ENCODE measurements at regions not wholly inside any gene's neighbourhood (a gene's known extent, or its start where the extent isn't known, plus 50 kb on each side); places are given as distances from the start of the nearest gene placed in this dataset.

GRCh38 chr2:122754561-122754960, 999.1 kb downstream of the TSN start:
- H3K9me3 ChIP-seq (ENCODE audit: insufficient read depth in 2 of 2, low read depth in 1 of 2, low read length in 1 of 2), result no peaks in the 10 kb centered on the region
- H2BK120ac ChIP-seq (replicated peaks; ENCODE audit: low read depth, low read length), result no peak overlapping the region
- 82 to 100% methylated on average over 1 to 2 of the region's 2 CpGs for WGBS, 2 experiments (ENCODE audit: extremely low coverage in 1 of 2, insufficient coverage in 1 of 2, insufficient read length in 1 of 2, insufficient replicate concordance in 2 of 2, low coverage in 1 of 2, low lambda C conversion rate in 2 of 2, missing lambda C conversion rate in 1 of 2)
- FAIRE-seq, result no peak
- H3K4me1 ChIP-seq (replicated peaks in 1 of 4; ENCODE audit: control insufficient read depth in 3 of 4, insufficient read depth in 4 of 4, low read length in 3 of 4), result 0 out of 7 replicates have a peak, but pooled peaks cover 0 to 3% (median 0%) of the 10 kb centered on the region in 4 experiments
- no peak overlapping the region for H3K18ac ChIP-seq (ENCODE audit: extremely low read depth, low read length)
- H2BK20ac ChIP-seq (ENCODE audit: low read length), result no peak overlapping the region
- no peak overlapping the region for H3K9ac ChIP-seq (replicated peaks in 1 of 4; ENCODE audit: extremely low read depth in 1 of 4, low read depth in 3 of 4, low read length in 3 of 4)
- CTCF ChIA-PET (ENCODE audit: partially characterized antibody), result no interaction called here
- H4K8ac ChIP-seq (ENCODE audit: extremely low read depth, insufficient read depth, low read length), result no peak overlapping the region
- H3K23me2 ChIP-seq (ENCODE audit: low read depth, low read length), result no peaks in the 10 kb centered on the region; the same call in 1 of the 2 replicates
- H3K56ac ChIP-seq (replicated peaks; ENCODE audit: insufficient read length, low read depth, low read length), result no peak overlapping the region
- H3K4ac ChIP-seq (replicated peaks; ENCODE audit: insufficient read length, low read depth, low read length), result no peak overlapping the region
- no peak overlapping the region for H3K4me3 ChIP-seq (ENCODE audit: extremely low read depth in 1 of 4, insufficient read depth in 2 of 4, low read depth in 3 of 4, low read length in 4 of 4)
- H2AK5ac ChIP-seq (ENCODE audit: low read depth, low read length), result no peak overlapping the region
- no peak overlapping the region for H2AFZ ChIP-seq (ENCODE audit: low read length)
- no peak overlapping the region for H3K14ac ChIP-seq (ENCODE audit: insufficient read length)
- no peak overlapping the region for H4K91ac ChIP-seq (replicated peaks; ENCODE audit: insufficient read length, low read length)
- H4K20me1 ChIP-seq (replicated peaks in 1 of 2; ENCODE audit: control insufficient read depth in 1 of 2, insufficient read depth in 2 of 2, low read length in 2 of 2), result no peaks in the 10 kb centered on the region
- H3K4me2 ChIP-seq (ENCODE audit: insufficient read depth in 1 of 2, low read depth in 2 of 2, low read length in 2 of 2), result no peak overlapping the region
- H2BK15ac ChIP-seq (ENCODE audit: low read length), result no peak overlapping the region
- no peak overlapping the region for H3K27ac ChIP-seq (ENCODE audit: low read depth, low read length)
- no peak overlapping the region for H2BK12ac ChIP-seq (ENCODE audit: low read depth, low read length)
- H3K79me2 ChIP-seq (ENCODE audit: control insufficient read depth in 1 of 2, insufficient read depth in 2 of 2, low read length in 2 of 2), result no peaks in the 10 kb centered on the region
- POLR2A ChIA-PET (ENCODE audit: partially characterized antibody), result no interaction called here
- H3K36me3 ChIP-seq (ENCODE audit: control insufficient read depth in 2 of 4, insufficient read depth in 4 of 4, low read length in 3 of 4), result no peaks in the 10 kb centered on the region
- DNase-seq (ENCODE audit: low read depth in 1 of 2, low spot score in 2 of 2), result no peak
- H3K27me3 ChIP-seq (replicated peaks in 1 of 4; ENCODE audit: control insufficient read depth in 3 of 4, extremely low read depth in 1 of 4, insufficient read depth in 3 of 4, low read length in 3 of 4), result no peaks in the 10 kb centered on the region; a peak in 1 of 7 replicates
- no peak overlapping the region for H2BK5ac ChIP-seq (ENCODE audit: low read depth, low read length)
- no peak overlapping the region for H4K5ac ChIP-seq (ENCODE audit: insufficient read length, low read depth, low read length)
- H3K23ac ChIP-seq (ENCODE audit: insufficient read length), result no peak overlapping the region
- no peaks in the 10 kb centered on the region for H3K79me1 ChIP-seq (ENCODE audit: low read depth, low read length)
- TF ChIP-seq CBX5 (IDR thresholded peaks at IDR 0.05; ENCODE audit: low read depth, low read length), result no peak
- no peak for TF ChIP-seq RAD21 (IDR thresholded peaks at IDR 0.05 in 1 of 2, conservative IDR thresholded peaks at IDR 0.05 in 1 of 2; ENCODE audit: low read depth in 2 of 2, low read length in 2 of 2)
- TF ChIP-seq EGR1 (IDR thresholded peaks at IDR 0.05; ENCODE audit: borderline replicate concordance, low read depth, low read length), result no peak
- TF ChIP-seq ZNF274 (IDR thresholded peaks at IDR 0.05; ENCODE audit: borderline replicate concordance, extremely low read depth, low read length), result no peak
- TF ChIP-seq USF2 (IDR thresholded peaks at IDR 0.05; ENCODE audit: low read length), result no peak
- no peak for TF ChIP-seq SRF (IDR thresholded peaks at IDR 0.05; ENCODE audit: low read depth, low read length)
- TF ChIP-seq SUZ12 (IDR thresholded peaks at IDR 0.05; ENCODE audit: low read length), result no peak
- no peak for TF ChIP-seq E2F6 (IDR thresholded peaks at IDR 0.05)
- TF ChIP-seq RNF2 (IDR thresholded peaks at IDR 0.05; ENCODE audit: borderline replicate concordance, low read depth, low read length, missing control alignments, poor library complexity, severe bottlenecking), result no peak
- no peak for TF ChIP-seq TAF1 (IDR thresholded peaks at IDR 0.05; ENCODE audit: low read depth, low read length)
- no peak for TF ChIP-seq ASH2L (IDR thresholded peaks at IDR 0.05; ENCODE audit: low read length)
- TF ChIP-seq TBP (IDR thresholded peaks at IDR 0.05; ENCODE audit: low read depth, low read length), result no peak
- no peak for TF ChIP-seq MAFK (IDR thresholded peaks at IDR 0.05; ENCODE audit: low read depth, low read length)
